ENCODE measurements at regions not wholly inside any gene's neighbourhood (a gene's known extent, or its start where the extent isn't known, plus 50 kb on each side); places are given as distances from the start of the nearest gene placed in this dataset.

- DNase-seq, result no peak
These were observed 409.3 kb upstream of the SULF2 start for GRCh38 chr20:48194583-48194982.

- DNase-seq, result no peak
These were observed 408.5 kb upstream of the SULF2 start for GRCh38 chr20:48193627-48194425.

GRCh38 chr20:48192109-48192508 is 406.8 kb upstream of the SULF2 start:
- DNase-seq, result no peak

GRCh38 chr20:48191200-48191599 is 405.9 kb upstream of the SULF2 start:
- no peak for DNase-seq

- DNase-seq, result no peak
These were observed 405.5 kb upstream of the SULF2 start for GRCh38 chr20:48190757-48191156.

- no peak for DNase-seq
These were observed 403.9 kb upstream of the SULF2 start for GRCh38 chr20:48189181-48189580.

- no peak for DNase-seq
These were observed 402.6 kb upstream of the SULF2 start for GRCh38 chr20:48187851-48188250.

GRCh38 chr20:48186915-48187314 is 401.6 kb upstream of the SULF2 start:
- DNase-seq, result no peak

GRCh38 chr20:48186447-48186846 is 401.2 kb upstream of the SULF2 start:
- DNase-seq, result no peak

GRCh38 chr20:48184229-48184628 is 398.9 kb upstream of the SULF2 start:
- no peak for DNase-seq

GRCh38 chr20:48181261-48181935 is 396.1 kb upstream of the SULF2 start:
- no peak for DNase-seq

GRCh38 chr20:48180618-48181017 is 395.3 kb upstream of the SULF2 start:
- DNase-seq, result no peak

- DNase-seq, result no peak
These were observed 394.7 kb upstream of the SULF2 start for GRCh38 chr20:48180024-48180423.

- no peak for DNase-seq
These were observed 393.4 kb upstream of the SULF2 start for GRCh38 chr20:48178633-48179032.

- DNase-seq, result no peak
These were observed 391.8 kb upstream of the SULF2 start for GRCh38 chr20:48177058-48177457.

- DNase-seq, result no peak
These were observed 390.9 kb upstream of the SULF2 start for GRCh38 chr20:48176139-48176538.

- DNase-seq, result no peak
These were observed 390.0 kb upstream of the SULF2 start for GRCh38 chr20:48175261-48175660.

GRCh38 chr20:48172357-48172702 is 387.0 kb upstream of the SULF2 start:
- DNase-seq, result no peak

- DNase-seq, result no peak
These were observed 386.5 kb upstream of the SULF2 start for GRCh38 chr20:48171626-48172356.

GRCh38 chr20:48171071-48171470 is 385.8 kb upstream of the SULF2 start:
- no peak for DNase-seq

GRCh38 chr20:48170625-48171024 is 385.3 kb upstream of the SULF2 start:
- DNase-seq, result no peak

GRCh38 chr20:48169650-48170225 is 384.5 kb upstream of the SULF2 start:
- no peak for DNase-seq

GRCh38 chr20:48166082-48166835 is 381.0 kb upstream of the SULF2 start:
- no peak for DNase-seq

Measured in femur (tissue), 1 donor.